ENCODE measurements at regions not wholly inside any gene's neighbourhood (a gene's known extent, or its start where the extent isn't known, plus 50 kb on each side); places are given as distances from the start of the nearest gene placed in this dataset.

DNA sequence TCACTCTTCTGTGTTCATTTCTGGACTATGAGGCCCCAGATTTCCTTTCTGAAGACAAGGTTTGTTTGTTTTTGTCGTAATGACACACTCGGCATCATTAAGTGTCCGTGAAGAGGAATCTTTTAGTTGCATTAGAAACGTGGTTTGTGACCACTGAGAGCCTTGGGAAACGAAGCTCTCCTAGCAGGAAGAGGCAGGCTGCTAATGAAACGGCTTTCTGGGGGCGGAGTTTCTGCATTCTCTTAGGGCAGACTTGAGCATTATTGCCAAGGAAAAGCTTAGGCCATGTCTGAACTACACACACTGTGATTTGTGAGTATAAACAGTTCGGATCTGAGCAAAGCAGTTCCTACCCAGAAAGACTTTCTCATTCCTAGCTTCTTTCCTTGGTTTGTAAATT lies 64.0 kb downstream of the SOX3 start:
- TF ChIP-seq, protein P1, sequence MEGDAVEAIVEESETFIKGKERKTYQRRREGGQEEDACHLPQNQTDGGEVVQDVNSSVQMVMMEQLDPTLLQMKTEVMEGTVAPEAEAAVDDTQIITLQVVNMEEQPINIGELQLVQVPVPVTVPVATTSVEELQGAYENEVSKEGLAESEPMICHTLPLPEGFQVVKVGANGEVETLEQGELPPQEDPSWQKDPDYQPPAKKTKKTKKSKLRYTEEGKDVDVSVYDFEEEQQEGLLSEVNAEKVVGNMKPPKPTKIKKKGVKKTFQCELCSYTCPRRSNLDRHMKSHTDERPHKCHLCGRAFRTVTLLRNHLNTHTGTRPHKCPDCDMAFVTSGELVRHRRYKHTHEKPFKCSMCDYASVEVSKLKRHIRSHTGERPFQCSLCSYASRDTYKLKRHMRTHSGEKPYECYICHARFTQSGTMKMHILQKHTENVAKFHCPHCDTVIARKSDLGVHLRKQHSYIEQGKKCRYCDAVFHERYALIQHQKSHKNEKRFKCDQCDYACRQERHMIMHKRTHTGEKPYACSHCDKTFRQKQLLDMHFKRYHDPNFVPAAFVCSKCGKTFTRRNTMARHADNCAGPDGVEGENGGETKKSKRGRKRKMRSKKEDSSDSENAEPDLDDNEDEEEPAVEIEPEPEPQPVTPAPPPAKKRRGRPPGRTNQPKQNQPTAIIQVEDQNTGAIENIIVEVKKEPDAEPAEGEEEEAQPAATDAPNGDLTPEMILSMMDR (IDR thresholded peaks at IDR 0.05) = no peak
- TF ChIP-seq, protein P2, sequence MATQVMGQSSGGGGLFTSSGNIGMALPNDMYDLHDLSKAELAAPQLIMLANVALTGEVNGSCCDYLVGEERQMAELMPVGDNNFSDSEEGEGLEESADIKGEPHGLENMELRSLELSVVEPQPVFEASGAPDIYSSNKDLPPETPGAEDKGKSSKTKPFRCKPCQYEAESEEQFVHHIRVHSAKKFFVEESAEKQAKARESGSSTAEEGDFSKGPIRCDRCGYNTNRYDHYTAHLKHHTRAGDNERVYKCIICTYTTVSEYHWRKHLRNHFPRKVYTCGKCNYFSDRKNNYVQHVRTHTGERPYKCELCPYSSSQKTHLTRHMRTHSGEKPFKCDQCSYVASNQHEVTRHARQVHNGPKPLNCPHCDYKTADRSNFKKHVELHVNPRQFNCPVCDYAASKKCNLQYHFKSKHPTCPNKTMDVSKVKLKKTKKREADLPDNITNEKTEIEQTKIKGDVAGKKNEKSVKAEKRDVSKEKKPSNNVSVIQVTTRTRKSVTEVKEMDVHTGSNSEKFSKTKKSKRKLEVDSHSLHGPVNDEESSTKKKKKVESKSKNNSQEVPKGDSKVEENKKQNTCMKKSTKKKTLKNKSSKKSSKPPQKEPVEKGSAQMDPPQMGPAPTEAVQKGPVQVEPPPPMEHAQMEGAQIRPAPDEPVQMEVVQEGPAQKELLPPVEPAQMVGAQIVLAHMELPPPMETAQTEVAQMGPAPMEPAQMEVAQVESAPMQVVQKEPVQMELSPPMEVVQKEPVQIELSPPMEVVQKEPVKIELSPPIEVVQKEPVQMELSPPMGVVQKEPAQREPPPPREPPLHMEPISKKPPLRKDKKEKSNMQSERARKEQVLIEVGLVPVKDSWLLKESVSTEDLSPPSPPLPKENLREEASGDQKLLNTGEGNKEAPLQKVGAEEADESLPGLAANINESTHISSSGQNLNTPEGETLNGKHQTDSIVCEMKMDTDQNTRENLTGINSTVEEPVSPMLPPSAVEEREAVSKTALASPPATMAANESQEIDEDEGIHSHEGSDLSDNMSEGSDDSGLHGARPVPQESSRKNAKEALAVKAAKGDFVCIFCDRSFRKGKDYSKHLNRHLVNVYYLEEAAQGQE (IDR thresholded peaks at IDR 0.05) = no peak
- no peak for TF ChIP-seq CEBPB (IDR thresholded peaks at IDR 0.05)

Measured in A549 (cell line).